Common myeloid progenitor, CD34-positive (primary cell): ENCODE measurements at regions not wholly inside any gene's neighbourhood (a gene's known extent, or its start where the extent isn't known, plus 50 kb on each side); places are given as distances from the start of the nearest gene placed in this dataset.
"Not testable (repeated sequence)": the region's sequence is repeated elsewhere in the genome, so short reads cannot be mapped to it uniquely, and the experiment has no call there.

ENCODE experiments used
- CTCF ChIA-PET: fragments of 350-600 bp; sonication (Branson Sonifier 250); formaldehyde crosslinking; loops from one replicate; lab custom pipeline; 2021; ENCODE audit warnings: antibody characterized with exemption; lab: Charles Lee
- POLR2A ChIA-PET: fragments of 350-600 bp; sonication (Branson Sonifier 250); formaldehyde crosslinking; loops from one replicate; lab custom pipeline; 2021; ENCODE audit warnings: antibody characterized with exemption; lab: Charles Lee
- DNase-seq, 3 donors: peaks; one replicate each; pipeline versions ENCODE4 v3.0.0 to v3.0.0-alpha.2; 2013
- H3K27ac ChIP-seq, 2 experiments: 1 replicate in 1 of 2; 2 replicates in 1 of 2; pipeline ENCODE4 v1.7.0; 2013; ENCODE audit warnings: inconsistent platforms in 2 of 2, low read length in 2 of 2, mild to moderate bottlenecking in 2 of 2, low read depth in 1 of 2, moderate library complexity in 1 of 2; ENCODE audit not compliant: severe bottlenecking in 2 of 2, insufficient read depth in 1 of 2, poor library complexity in 1 of 2
- H3K27me3 ChIP-seq, 5 experiments: replicated peaks in 2 of 5; 1 replicate in 3 of 5; 2 replicates in 2 of 5; pipeline versions ENCODE4 v1.6.1 to v1.7.0; 2013; ENCODE audit warnings: low read length in 4 of 5, mild to moderate bottlenecking in 2 of 5, moderate library complexity in 2 of 5, inconsistent platforms in 1 of 5; ENCODE audit not compliant: insufficient read depth in 5 of 5, control insufficient read depth in 4 of 5
- H3K36me3 ChIP-seq, 4 experiments: 1 replicate in 2 of 4; 2 replicates in 2 of 4; pipeline versions ENCODE4 v1.6.1 to v1.7.0; 2013; ENCODE audit warnings: low read length in 3 of 4, control low read depth in 1 of 4, mild to moderate bottlenecking in 1 of 4; ENCODE audit not compliant: control insufficient read depth in 4 of 4, insufficient read depth in 4 of 4
- H3K4me1 ChIP-seq, 4 experiments: 1 replicate in 3 of 4; 2 replicates in 1 of 4; pipeline versions ENCODE4 v1.6.1 to v1.7.1; 2013; ENCODE audit warnings: low read length in 3 of 4, mild to moderate bottlenecking in 3 of 4, control low read depth in 1 of 4, inconsistent platforms in 1 of 4, moderate library complexity in 1 of 4; ENCODE audit not compliant: control insufficient read depth in 4 of 4, insufficient read depth in 4 of 4; ENCODE audit errors: control extremely low read depth in 1 of 4
- H3K4me3 ChIP-seq, 7 experiments: 1 replicate in 4 of 7; 2 replicates in 3 of 7; pipeline versions ENCODE4 v1.5.1 to v1.7.0; 2013; ENCODE audit warnings: mild to moderate bottlenecking in 7 of 7, low read length in 6 of 7, moderate library complexity in 6 of 7, inconsistent platforms in 2 of 7, low read depth in 2 of 7, control low read depth in 1 of 7; ENCODE audit not compliant: insufficient read depth in 4 of 7, control insufficient read depth in 1 of 7; ENCODE audit errors: extremely low read depth in 1 of 7
- H3K9me3 ChIP-seq, 5 experiments: 1 replicate in 4 of 5; 2 replicates in 1 of 5; pipeline versions ENCODE4 v1.6.1 to v1.7.1; 2013; ENCODE audit warnings: low read length in 4 of 5, mild to moderate bottlenecking in 2 of 5, inconsistent platforms in 1 of 5, low read depth in 1 of 5, moderate library complexity in 1 of 5; ENCODE audit not compliant: control insufficient read depth in 4 of 5, insufficient read depth in 2 of 5; ENCODE audit errors: control extremely low read depth in 1 of 5
- WGBS: methylation state at CpG from one replicate; pipeline ENCODE4 v1.1.5; 2013; ENCODE audit not compliant: insufficient coverage; 5-methylcytosine and 5-hydroxymethylcytosine counted together

DNA sequence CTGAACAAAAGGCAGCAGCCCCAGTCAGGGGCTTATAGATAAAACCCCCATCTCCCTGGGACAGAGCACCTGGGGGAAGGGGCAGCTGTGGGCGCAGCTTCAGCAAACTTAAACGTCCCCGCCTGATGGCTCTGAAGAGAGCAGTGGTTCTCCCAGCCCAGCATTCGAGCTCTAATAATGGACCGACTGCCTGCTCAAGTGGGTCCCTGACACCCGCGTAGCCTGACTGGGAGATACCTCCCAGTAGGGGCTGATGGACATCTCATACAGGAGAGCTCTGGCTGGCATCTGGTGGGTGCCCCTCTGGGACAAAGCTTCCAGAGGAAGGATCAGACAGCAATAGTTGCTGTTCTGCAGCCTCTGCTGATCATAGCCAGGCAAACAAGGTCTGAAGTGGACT, 172.1 kb downstream of the CRPPA start:
- H3K4me1 ChIP-seq, H3K36me3 ChIP-seq, H3K27ac ChIP-seq, POLR2A ChIA-PET, CTCF ChIA-PET, H3K4me3 ChIP-seq, H3K27me3 ChIP-seq, DNase-seq: not testable (repeated sequence)
- H3K9me3 ChIP-seq: peaks cover 0 to 15% (median 9%) of the 10 kb centered on the region in 5 experiments
- WGBS: 100% methylated on average over 7 of the region's 7 CpGs

DNA sequence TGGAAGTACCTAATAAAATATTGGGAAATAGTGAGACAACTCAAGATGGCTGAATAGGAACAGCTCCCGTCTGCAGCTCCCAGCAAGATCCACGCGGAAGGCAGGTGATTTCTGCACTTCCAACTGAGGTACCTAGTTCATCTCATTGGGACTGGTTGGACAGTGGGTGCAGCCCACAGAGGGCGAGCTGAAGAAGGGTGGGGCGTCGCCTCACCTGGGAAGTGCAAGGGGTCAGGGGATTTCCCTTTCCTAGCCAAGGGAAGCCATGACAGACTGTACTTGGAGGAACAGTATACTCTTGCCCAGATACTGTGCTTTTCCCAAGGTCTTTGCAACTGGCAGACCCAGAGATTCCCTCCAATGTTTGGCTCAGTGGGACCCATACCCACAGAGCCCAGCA, 172.8 kb downstream of the CRPPA start:
- 97% methylated on average over 6 of the region's 6 CpGs for WGBS
- H3K4me1 ChIP-seq, H3K36me3 ChIP-seq, H3K4me3 ChIP-seq, POLR2A ChIA-PET, H3K27ac ChIP-seq, CTCF ChIA-PET, DNase-seq, H3K27me3 ChIP-seq: not testable (repeated sequence)
- peaks cover 0 to 15% (median 9%) of the 10 kb centered on the region in 5 experiments for H3K9me3 ChIP-seq

DNA sequence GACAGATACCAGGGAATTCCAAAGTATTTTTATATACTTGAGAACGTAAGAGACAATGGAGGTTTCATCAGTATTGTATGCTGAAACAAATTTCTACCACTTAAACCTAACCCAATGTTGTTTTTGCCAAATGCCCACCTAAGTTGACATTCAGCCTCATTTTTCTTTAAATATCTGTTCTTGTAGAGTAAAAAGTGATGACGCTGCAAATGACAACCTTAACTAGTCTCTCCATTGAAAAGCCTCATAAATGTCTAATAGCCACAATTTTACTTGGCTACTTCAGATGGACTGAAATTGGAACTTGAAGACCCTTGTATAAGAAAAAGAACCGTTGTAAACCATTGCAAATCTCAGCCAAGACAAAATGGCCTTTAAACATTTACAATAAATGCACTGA, 176.9 kb downstream of the CRPPA start:
- POLR2A ChIA-PET: no interaction called here
- no peak for DNase-seq
- CTCF ChIA-PET: no interaction called here
- peaks cover 0 to 5% (median 1%) of the 10 kb centered on the region in 4 experiments for H3K36me3 ChIP-seq
- no peaks in the 10 kb centered on the region for H3K27me3 ChIP-seq
- H3K27ac ChIP-seq: no peak overlapping the region
- no peak overlapping the region for H3K4me3 ChIP-seq
- WGBS: no CpG with 5 or more reads among the region's 3 CpGs
- no peaks in the 10 kb centered on the region for H3K4me1 ChIP-seq
- peaks cover 0 to 15% (median 9%) of the 10 kb centered on the region in 5 experiments for H3K9me3 ChIP-seq

DNA sequence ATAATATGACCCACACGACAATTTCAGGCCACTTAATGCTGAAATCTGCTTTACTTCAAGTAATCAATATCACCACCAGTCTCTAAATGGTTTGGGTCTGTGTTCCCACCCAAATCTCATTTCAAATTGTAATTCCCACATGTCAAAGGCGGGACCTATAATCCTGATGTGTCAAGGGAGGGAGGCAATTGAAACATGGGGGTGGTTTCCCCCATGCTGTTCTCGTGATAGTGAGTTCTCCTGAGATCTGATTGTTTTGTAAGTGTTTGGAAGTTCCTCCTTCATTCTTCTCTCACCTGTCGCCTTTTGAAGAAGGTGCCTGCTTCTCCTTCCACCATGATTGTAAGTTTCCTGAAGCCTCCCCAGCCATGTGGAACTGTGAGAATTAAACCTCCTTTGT, 178.4 kb downstream of the CRPPA start:
- Histone ChIP-seq H3K27ac (no peak overlapping the region), H3K36me3 (peaks cover 0 to 5% (median 1%) of the 10 kb centered on the region in 4 experiments), H3K4me3 (no peak overlapping the region), H3K27me3 (no peaks in the 10 kb centered on the region), H3K9me3 (peaks cover 0 to 7% (median 2%) of the 10 kb centered on the region in 5 experiments), H3K4me1 (no peaks in the 10 kb centered on the region)
- WGBS: 100% methylated on average over 2 of the region's 4 CpGs
- DNase-seq: no peak
- CTCF ChIA-PET: no interaction called here
- POLR2A ChIA-PET: no interaction called here

DNA sequence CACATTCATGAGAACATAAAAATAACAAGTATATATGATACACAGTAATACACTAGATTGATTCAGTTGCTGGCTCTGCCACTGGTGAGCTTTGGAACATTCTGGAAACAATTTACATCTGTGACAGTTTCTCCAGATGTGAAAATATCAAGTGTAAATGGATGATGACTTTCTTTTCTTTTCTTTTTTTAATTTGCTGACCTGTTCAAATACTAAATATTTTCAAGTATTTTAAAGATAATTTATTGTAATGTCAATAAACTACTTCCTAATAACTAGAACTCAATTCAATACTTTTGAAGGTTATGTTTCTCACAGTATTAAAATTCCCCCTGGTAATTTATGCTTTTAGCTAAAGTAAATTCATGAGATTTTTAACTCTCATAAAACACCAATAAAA, 180.3 kb downstream of the CRPPA start:
- CTCF ChIA-PET: no interaction called here
- DNase-seq: no peak

DNA sequence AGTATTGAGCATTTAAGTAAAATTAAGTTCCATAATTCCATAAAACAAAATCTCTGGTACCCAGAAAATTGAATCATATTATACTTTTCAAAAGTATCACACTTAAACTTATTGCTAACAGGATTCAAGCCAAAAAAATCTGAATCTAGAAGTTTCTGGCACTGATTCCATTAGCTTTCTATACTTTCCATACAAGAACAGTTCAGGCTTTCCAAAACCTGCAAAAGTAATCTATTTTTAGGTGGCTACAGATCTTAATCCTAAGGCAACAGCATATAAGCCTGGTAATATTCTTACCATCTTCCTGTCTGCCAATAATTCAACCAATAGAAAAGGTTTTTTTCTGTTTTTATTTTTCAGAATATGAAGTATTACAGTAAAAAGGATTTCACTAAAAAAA, 185.0 kb downstream of the CRPPA start:
- Histone ChIP-seq H3K36me3 (peaks cover 0 to 3% (median 0%) of the 10 kb centered on the region in 4 experiments), H3K27me3 (no peaks in the 10 kb centered on the region), H3K4me1 (no peaks in the 10 kb centered on the region), H3K4me3 (no peak overlapping the region), H3K27ac (no peak overlapping the region), H3K9me3 (peaks cover 2 to 6% (median 3%) of the 10 kb centered on the region in 5 experiments)
- no peak for DNase-seq
- ChIA-PET POLR2A (no interaction called here), CTCF (no interaction called here)

More for the DNA sequence above, 180.3 kb downstream of the CRPPA start:
- Histone ChIP-seq H3K36me3 (no peaks in the 10 kb centered on the region), H3K4me1 (no peaks in the 10 kb centered on the region), H3K27me3 (no peaks in the 10 kb centered on the region), H3K27ac (no peak overlapping the region), H3K4me3 (no peak overlapping the region), H3K9me3 (peaks cover 0 to 3% (median 0%) of the 10 kb centered on the region in 5 experiments)
- POLR2A ChIA-PET: no interaction called here

DNA sequence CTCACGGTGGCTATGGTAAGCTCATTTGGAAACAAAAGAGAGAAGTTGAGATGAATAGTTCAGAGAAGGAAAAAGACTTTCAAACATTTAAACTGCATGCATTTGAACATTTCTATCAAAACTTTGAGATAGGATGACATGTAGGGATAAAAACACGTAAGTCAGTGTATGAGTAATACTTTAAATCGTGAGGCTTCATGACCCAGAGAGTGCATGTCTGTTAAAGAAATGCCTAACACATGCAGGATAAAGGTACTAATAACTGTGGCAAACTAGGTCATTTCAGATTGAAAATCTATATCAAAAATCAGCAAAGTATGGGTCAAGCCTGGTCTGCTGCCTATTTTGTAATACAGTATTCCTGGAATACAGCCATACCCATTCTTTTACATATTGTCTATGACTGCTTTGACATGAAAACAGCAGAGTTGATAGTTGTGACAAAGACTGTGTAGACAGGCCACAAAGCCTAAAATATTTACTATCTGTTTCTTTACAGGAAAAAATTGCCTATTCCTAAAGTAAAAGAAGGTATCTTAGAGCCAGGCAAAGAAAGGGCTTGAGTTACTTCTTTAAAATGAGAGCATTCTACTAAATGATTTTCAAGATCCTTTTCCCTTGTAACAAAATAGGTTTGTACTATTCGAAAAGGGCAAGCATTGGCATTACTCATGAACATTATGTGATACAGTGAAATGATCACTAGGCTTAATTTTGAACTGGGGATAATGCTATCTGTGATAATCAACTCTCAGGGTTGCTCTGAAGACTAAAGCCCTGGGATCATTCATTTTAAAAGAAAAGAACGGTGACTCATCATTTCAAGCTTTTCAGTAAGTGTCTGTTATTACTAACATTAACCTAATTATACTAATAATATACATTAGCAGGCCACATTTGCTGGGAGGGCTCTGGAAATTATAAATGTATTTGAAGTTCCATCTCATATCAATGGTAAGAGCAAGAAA, 185.9 kb downstream of the CRPPA start:
- Histone ChIP-seq H3K4me1 (no peaks in the 10 kb centered on the region), H3K4me3 (no peak overlapping the region), H3K27me3 (no peaks in the 10 kb centered on the region), H3K36me3 (peaks cover 0 to 6% (median 0%) of the 10 kb centered on the region in 4 experiments), H3K27ac (no peak overlapping the region), H3K9me3 (peaks cover 2 to 15% (median 7%) of the 10 kb centered on the region in 5 experiments)
- ChIA-PET CTCF (no interaction called here), POLR2A (no interaction called here)
- DNase-seq: no peak
- 93% methylated on average over 2 of the region's 5 CpGs for WGBS
